ENCODE measurements at regions not wholly inside any gene's neighbourhood (a gene's known extent, or its start where the extent isn't known, plus 50 kb on each side); places are given as distances from the start of the nearest gene placed in this dataset.

DNA sequence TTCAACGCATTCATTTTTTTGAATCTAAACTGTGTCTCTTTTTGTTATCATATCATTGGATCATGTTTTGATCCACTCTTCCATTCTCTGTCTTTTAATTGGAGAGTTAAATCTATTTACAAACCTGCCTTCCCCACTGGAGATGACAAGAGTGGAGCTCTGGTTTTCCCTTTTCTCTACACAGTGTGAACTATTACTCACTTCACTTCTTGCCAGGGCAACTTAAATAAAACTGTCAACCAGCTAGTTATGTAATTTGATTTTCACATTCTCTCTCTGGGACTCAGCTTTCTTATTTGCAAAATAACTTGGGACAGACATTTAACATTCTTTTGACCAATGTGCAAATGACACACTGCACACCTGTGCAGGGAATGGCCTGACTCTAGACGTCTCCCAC is 230.8 kb upstream of the CST7 start:
- DNase-seq, result no peak
- no peaks in the 10 kb centered on the region for H3K36me3 Mint-ChIP-seq
- ATAC-seq (ENCODE audit: low read depth), result no peak
- H3K4me3 Mint-ChIP-seq, result no peak overlapping the region
- H3K4me1 Mint-ChIP-seq, result peaks cover 2% of the 10 kb centered on the region
- POLR2A ChIA-PET, result no interaction called here
- H3K9me3 Mint-ChIP-seq, result peaks cover 4% of the 10 kb centered on the region
- H3K27me3 Mint-ChIP-seq, result peaks cover 24% of the 10 kb centered on the region
- no peak overlapping the region for H3K27ac Mint-ChIP-seq

DNA sequence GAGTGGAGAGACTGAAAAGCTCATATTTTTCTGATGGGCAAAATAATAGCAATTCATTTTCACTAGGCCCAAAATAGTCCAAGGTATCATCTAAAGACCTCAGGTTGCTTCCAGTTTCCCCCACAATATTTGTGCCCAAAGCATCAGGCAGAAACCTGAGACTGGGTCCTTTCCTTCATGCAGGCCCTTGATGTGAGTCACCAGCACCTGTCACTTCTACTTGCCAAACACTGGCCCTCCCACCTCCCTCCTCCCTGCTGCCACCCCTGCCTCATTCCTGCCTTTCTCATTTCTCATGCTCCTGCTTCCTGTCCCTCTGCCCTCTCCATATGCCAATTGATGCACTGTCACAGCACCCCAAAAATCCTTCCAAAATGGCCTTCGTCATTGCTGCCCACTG is 230.4 kb upstream of the CST7 start:
- Mint-ChIP-seq H3K27me3 (peaks cover 21% of the 10 kb centered on the region), H3K27ac (no peak overlapping the region), H3K9me3 (peaks cover 4% of the 10 kb centered on the region), H3K4me3 (no peak overlapping the region), H3K4me1 (peaks cover 2% of the 10 kb centered on the region), H3K36me3 (no peaks in the 10 kb centered on the region)
- DNase-seq, result no peak
- ATAC-seq (ENCODE audit: low read depth), result no peak
- POLR2A ChIA-PET, result no interaction called here

DNA sequence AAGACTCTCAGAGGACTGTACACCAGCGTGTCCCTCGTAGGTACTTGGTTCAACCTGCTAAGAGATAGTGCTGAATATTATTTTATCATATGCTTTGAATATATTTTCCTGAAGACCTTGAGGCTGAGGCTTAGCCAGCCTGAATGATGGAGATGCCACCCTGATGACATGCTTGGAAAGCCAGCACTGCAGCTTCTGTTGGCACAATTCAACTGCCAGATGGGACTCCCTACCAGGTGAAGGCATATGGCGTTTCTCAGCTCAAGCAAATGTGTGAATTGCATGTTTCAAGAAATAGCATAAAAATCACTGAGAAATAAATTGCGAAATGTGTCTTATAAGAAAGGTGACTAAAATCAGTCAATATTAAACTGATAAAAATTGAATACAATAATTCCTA is 228.1 kb upstream of the CST7 start:
- POLR2A ChIA-PET, result no interaction called here
- no peak overlapping the region for H3K4me3 Mint-ChIP-seq
- no peaks in the 10 kb centered on the region for H3K9me3 Mint-ChIP-seq
- ATAC-seq (ENCODE audit: low read depth) (no peak), DNase-seq (no peak)
- no peaks in the 10 kb centered on the region for H3K36me3 Mint-ChIP-seq
- H3K27me3 Mint-ChIP-seq, result peaks cover 12% of the 10 kb centered on the region
- peaks cover 2% of the 10 kb centered on the region for H3K4me1 Mint-ChIP-seq
- no peak overlapping the region for H3K27ac Mint-ChIP-seq

DNA sequence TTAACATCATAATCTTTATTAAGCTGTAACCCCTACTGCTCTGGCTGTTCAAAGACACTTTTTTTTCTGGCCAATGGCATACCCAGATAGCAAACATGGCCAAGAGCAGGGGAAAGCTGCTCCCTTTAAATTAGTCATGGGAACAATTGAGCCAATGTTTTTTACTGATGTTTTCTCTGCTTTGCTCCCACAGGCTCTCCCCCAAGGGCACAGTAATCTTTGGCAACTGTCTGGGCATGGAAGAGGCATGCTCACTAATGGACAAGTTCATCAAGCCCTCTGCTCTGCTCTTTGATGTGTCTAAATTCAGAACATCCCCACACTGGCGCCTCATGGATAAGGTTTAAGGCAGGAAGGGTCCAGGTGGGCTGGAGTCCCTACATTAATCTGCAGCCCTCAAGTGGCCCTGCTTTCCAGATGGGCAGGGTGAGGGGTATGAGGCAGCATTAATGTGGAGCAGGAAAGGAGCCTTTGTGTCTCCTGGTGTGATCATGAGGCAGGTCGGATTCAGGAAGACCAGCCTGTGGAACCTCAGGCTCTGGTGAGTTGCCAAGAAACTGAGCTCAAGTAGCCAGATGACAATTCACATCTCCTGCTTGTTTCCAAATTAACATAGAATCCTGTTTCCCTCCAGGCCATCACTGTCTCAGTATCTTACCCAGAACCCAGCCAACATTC is 227.0 kb upstream of the CST7 start:
- DNase-seq (no peak), ATAC-seq (ENCODE audit: low read depth) (no peak)
- Mint-ChIP-seq H3K27me3 (peaks cover 8% of the 10 kb centered on the region), H3K9me3 (no peaks in the 10 kb centered on the region), H3K27ac (no peak overlapping the region), H3K36me3 (no peaks in the 10 kb centered on the region), H3K4me1 (peaks cover 2% of the 10 kb centered on the region), H3K4me3 (no peak overlapping the region)
- POLR2A ChIA-PET, result no interaction called here

DNA sequence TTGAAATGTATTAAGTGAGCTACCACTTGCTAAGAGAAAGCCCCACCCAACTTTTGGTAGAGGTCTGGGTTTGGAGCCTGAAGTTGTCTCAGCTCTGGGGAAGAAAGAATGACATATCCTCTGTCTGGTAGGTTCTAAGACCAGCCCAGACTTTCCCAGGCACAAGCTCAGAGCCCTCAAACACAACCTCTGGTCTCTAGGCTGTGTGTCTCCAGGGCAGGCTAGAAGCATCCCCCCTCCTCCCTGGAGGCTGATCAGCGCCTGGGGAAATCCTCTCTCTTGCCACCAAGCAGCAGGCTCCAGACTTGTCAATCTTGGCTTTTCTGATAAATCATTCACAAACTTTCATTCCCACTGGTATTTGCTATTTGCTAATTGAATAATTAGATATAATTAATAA is 226.5 kb upstream of the CST7 start:
- no peak overlapping the region for H3K27ac Mint-ChIP-seq
- DNase-seq (no peak), ATAC-seq (ENCODE audit: low read depth) (no peak)
- H3K9me3 Mint-ChIP-seq, result no peaks in the 10 kb centered on the region
- H3K4me3 Mint-ChIP-seq, result no peak overlapping the region
- H3K36me3 Mint-ChIP-seq, result no peaks in the 10 kb centered on the region
- H3K4me1 Mint-ChIP-seq, result peaks cover 2% of the 10 kb centered on the region
- POLR2A ChIA-PET, result no interaction called here
- peaks cover 6% of the 10 kb centered on the region for H3K27me3 Mint-ChIP-seq

DNA sequence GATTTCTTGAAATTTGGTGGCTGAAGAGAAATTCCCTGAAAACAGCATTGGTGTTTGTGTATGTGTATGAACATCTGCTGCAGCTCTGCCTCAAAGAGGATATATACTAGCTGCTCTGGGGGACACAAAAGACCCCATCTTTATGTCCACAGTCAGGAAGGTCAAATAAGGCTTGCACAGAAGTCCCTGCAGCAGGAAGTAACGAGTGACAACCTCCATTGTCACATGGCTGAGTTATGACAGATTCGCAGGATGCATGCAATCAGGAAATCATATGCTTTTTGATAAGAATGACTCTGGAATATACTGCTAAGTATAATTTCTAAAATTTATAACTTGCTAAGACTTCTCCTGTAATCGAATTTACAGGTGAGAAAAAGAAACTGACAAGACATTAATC is 225.9 kb upstream of the CST7 start:
- Mint-ChIP-seq H3K27me3 (peaks cover 6% of the 10 kb centered on the region), H3K36me3 (no peaks in the 10 kb centered on the region), H3K27ac (no peak overlapping the region), H3K4me1 (peaks cover 2% of the 10 kb centered on the region), H3K9me3 (no peaks in the 10 kb centered on the region), H3K4me3 (no peak overlapping the region)
- POLR2A ChIA-PET, result no interaction called here
- DNase-seq (no peak), ATAC-seq (ENCODE audit: low read depth) (no peak)

DNA sequence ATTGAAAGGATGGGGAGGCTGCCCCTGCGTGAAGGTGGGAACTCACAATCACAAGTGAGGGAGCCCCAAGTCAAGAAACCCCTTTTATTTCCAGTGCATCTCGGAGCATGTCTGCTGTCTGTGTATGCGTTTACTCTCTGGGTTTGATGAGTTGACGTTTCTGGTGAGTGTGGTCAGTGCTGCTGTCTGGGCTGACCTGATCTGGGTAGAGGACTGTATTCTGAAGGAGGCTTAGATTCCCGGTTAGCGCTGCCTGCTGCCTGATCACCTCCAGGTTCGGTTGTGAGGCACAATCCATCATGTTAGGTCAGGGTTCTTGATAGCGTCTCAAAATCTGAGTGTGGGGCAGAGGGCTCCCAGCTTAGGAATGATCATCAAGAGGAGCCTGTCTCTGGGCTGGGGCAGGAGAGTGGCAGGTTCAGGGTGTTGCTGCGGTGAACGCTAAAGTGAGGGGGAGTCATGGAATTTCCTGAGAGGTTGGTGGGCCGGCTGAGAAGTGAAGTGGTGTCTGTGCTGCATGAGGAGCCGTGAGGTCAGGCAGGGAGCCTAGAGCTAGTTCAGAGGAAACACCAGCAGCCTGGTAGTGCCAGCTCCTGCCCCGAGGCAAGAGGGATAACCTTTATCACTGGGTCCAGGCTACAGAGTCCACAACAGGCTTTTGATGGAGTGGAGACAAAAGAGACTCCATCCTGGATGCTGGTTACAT is 225.3 kb upstream of the CST7 start:
- no peaks in the 10 kb centered on the region for H3K36me3 Mint-ChIP-seq
- no peak overlapping the region for H3K4me3 Mint-ChIP-seq
- peaks cover 2% of the 10 kb centered on the region for H3K4me1 Mint-ChIP-seq
- no peak overlapping the region for H3K27ac Mint-ChIP-seq
- no peaks in the 10 kb centered on the region for H3K9me3 Mint-ChIP-seq
- ATAC-seq (ENCODE audit: low read depth), result no peak
- DNase-seq, result no peak
- POLR2A ChIA-PET, result no interaction called here
- H3K27me3 Mint-ChIP-seq, result peaks cover 6% of the 10 kb centered on the region

DNA sequence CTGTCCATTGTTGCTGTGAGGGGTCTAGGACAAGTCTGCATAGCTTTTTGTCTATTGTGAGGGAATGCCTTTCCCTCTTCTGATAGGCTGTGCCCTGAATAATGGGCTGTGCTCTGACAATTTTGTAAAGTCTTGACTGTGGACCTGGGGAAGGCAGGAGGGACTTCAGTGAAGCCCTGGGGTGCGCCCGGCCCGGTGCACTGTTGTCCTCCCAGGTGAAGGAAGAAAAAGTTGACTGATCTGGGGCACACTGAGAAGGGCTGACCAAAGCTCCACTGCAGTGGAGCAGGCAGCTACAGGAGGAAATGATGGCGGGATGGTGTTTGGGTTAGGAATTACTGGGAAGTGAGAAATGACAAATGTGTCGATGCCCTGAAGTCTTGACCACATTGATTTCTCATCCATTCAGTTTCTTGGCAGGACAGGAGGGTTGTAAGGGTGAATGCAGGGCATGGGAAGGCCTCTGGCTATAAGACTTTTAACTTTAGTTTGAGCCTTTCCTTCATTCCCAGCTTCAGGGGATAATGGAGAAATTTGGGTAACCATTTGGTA is 224.0 kb upstream of the CST7 start:
- Mint-ChIP-seq H3K36me3 (no peaks in the 10 kb centered on the region), H3K27ac (no peak overlapping the region), H3K4me1 (peaks cover 2% of the 10 kb centered on the region), H3K27me3 (peaks cover 5% of the 10 kb centered on the region), H3K9me3 (no peaks in the 10 kb centered on the region), H3K4me3 (no peak overlapping the region)
- POLR2A ChIA-PET, result no interaction called here
- DNase-seq (no peak), ATAC-seq (ENCODE audit: low read depth) (no peak)

DNA sequence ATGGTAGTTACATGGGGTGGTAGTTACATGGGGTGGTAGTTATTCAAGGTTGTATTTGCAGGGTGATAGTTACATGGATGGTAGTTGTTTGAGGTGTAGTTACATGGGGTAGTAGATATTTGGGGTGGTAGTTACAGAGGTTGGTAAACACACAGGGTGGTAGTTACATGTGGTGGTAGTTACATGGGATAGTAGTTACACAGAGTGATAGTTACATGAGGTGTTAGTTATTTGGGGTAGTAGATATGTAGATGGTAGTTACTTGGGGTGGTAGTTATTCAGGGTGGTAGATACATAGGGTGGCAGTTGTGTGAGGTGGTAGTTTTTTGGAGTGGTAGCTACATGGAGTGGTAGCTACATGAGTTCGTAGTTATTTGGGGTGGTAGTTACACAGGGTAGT is 221.3 kb upstream of the CST7 start:
- no peaks in the 10 kb centered on the region for H3K36me3 Mint-ChIP-seq
- H3K4me1 Mint-ChIP-seq, result peaks cover 2% of the 10 kb centered on the region
- POLR2A ChIA-PET, result no interaction called here
- H3K4me3 Mint-ChIP-seq, result no peak overlapping the region
- no peak overlapping the region for H3K27ac Mint-ChIP-seq
- H3K27me3 Mint-ChIP-seq, result no peaks in the 10 kb centered on the region
- no peaks in the 10 kb centered on the region for H3K9me3 Mint-ChIP-seq
- DNase-seq (no peak), ATAC-seq (ENCODE audit: low read depth) (no peak)

DNA sequence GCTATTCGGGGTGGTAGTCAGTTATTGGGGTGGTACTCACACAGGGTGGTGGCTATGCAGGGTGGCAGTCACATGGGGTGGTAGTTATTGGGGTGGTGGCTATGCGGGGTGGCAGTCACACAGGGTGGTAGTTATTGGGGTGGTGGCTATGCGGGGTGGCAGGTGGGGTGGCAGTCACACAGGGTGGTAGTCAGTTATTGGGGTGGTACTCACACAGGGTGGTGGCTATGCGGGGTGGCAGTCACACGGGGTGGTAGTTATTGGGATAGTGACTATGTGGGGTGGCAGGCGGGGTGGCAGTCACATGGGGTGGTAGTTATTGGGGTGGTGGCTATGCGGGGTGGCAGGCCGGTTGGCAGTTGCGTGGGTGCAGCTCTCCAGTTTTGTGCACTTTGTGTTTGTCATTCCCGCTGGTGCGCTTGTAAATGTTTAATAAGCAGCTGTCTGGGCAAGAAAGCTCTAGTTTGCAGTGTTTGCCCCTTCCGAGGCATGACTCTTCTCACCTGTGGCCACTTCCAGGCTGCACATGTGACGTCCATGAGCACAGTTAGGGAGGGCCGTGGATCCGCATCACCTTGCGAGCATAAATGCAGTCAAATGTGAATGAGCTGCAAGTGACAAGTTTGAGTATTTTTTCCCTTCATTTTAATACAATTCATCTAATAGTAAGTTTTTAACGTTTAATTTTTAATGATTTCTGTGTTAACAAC is 219.0 kb upstream of the CST7 start:
- ATAC-seq (ENCODE audit: low read depth) (no peak), DNase-seq (no peak)
- Mint-ChIP-seq H3K27ac (no peak overlapping the region), H3K27me3 (no peaks in the 10 kb centered on the region), H3K4me3 (no peak overlapping the region), H3K4me1 (no peaks in the 10 kb centered on the region), H3K9me3 (no peaks in the 10 kb centered on the region), H3K36me3 (no peaks in the 10 kb centered on the region)
- POLR2A ChIA-PET, result no interaction called here

DNA sequence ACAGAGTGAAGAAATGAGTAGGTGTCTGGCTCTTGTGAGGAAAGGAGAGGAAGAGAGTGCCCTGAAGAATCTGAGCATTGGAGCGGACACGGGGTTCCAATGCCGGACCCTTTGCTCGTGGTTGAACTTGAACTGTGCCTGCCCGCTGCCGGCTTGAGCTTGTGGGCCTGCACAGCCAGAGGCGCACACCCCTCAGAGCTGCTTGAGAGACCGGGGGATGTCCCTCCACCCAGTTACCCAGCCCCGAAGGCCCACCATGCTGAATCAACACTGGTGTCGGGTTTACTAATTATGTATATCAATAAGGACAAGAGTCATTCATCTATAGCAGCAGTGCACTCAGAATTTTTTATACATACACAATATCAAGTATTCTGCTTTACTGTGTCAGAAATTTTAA is 218.3 kb upstream of the CST7 start:
- ATAC-seq (ENCODE audit: low read depth) (no peak), DNase-seq (no peak)
- Mint-ChIP-seq H3K9me3 (no peaks in the 10 kb centered on the region), H3K36me3 (no peaks in the 10 kb centered on the region), H3K27me3 (no peaks in the 10 kb centered on the region), H3K27ac (no peak overlapping the region), H3K4me3 (no peak overlapping the region), H3K4me1 (no peaks in the 10 kb centered on the region)
- POLR2A ChIA-PET, result no interaction called here

DNA sequence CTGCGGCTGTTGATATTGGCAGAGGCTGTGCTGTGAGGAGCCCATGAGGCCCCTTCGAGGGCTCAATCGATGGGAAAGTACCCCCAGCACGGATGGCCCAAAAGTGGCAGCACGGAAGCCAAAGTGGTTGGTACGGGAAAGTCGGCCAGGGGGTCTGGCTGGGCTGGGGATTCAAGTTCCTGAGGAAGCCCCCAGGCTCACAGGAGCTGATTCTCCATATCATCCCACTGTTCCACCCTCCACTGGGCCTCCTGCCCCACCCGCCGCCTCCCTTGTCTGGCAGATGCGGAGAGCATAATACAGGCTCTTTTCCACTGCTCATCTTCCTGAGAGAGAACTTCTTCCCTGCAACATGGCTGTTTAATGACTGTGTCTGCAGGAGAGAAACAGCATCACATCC is 217.8 kb upstream of the CST7 start:
- H3K9me3 Mint-ChIP-seq, result no peaks in the 10 kb centered on the region
- ATAC-seq (ENCODE audit: low read depth) (no peak), DNase-seq (no peak)
- no peaks in the 10 kb centered on the region for H3K27me3 Mint-ChIP-seq
- no peak overlapping the region for H3K27ac Mint-ChIP-seq
- POLR2A ChIA-PET, result no interaction called here
- H3K36me3 Mint-ChIP-seq, result no peaks in the 10 kb centered on the region
- no peak overlapping the region for H3K4me3 Mint-ChIP-seq
- no peaks in the 10 kb centered on the region for H3K4me1 Mint-ChIP-seq

DNA sequence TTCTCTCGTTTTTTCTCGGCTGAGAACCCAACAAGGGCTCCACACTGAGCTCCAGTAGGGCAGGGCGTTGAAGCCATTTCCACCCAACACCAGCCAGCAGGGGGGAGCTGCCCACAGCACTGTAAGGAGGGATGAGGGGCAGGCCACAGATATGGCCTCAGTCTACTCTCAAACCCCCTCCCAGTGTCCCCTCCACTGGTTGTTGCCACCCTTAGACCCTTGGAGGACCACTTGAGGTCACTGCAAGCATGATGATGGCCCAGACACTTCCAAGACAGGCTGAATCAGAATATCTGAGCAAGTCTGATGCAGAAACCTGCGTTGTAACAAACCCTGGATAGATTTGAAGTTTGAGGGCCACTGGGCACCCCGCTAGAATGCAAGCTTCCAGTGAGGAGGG is 217.0 kb upstream of the CST7 start:
- Mint-ChIP-seq H3K27ac (no peak overlapping the region), H3K36me3 (no peaks in the 10 kb centered on the region), H3K4me3 (no peak overlapping the region), H3K9me3 (no peaks in the 10 kb centered on the region), H3K27me3 (no peaks in the 10 kb centered on the region), H3K4me1 (no peaks in the 10 kb centered on the region)
- DNase-seq (no peak), ATAC-seq (ENCODE audit: low read depth) (no peak)
- POLR2A ChIA-PET, result no interaction called here

DNA sequence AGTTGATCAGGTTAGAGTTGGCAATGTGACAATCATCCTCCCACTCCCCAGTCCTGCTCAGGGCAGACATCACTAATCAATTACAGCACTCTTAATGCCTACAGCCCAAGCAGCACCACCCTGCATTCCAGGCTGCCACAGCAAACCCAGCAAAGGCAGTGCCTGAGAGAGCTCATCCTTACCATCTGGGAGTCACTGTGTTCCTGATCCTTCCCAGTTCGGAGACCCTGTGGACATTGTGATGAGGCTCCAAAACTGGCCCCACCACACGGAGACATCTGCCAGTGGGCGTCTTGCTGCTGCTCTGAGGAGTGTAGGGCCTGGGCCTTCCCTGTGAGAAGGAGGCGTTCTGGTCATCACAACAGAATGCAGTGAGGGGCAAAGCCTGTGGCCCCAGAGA is 216.5 kb upstream of the CST7 start:
- Mint-ChIP-seq H3K27me3 (no peaks in the 10 kb centered on the region), H3K36me3 (no peaks in the 10 kb centered on the region), H3K9me3 (no peaks in the 10 kb centered on the region), H3K27ac (no peak overlapping the region), H3K4me1 (no peaks in the 10 kb centered on the region), H3K4me3 (no peak overlapping the region)
- DNase-seq (no peak), ATAC-seq (ENCODE audit: low read depth) (no peak)
- POLR2A ChIA-PET, result no interaction called here
